MCF 10A (cell line): ENCODE measurements at regions not wholly inside any gene's neighbourhood (a gene's known extent, or its start where the extent isn't known, plus 50 kb on each side); places are given as distances from the start of the nearest gene placed in this dataset.

Experiments used
- BruUV-seq: library from RNA; stranded (reverse); fragments of 400-500 nt; replicated peaks from 2 replicates; lab custom pipeline; 2021; lab: Mats Ljungman, UMichigan
- CTCF ChIA-PET: fragments of 300-600 bp; sonication (Branson Sonifier 250); formaldehyde crosslinking; extraction: SDS; loops from one replicate; lab custom pipeline; 2021; ENCODE audit warnings: antibody characterized with exemption, inconsistent platforms; lab: Yijun Ruan, JAX
- POLR2A ChIA-PET: fragments of 300-600, 350-650 bp; sonication (Branson Sonifier 250); formaldehyde crosslinking; extraction: SDS; loops from one replicate; lab custom pipeline; 2020; ENCODE audit warnings: antibody characterized with exemption, inconsistent platforms; lab: Yijun Ruan, JAX
- DNase-seq: peaks from one replicate; pipeline ENCODE4 v3.0.0-alpha.2; 2018; ENCODE audit not compliant: unreplicated experiment
- H3K27ac Mint-ChIP-seq: one replicate; pipeline ENCODE4 v1.8.0; 2022; ENCODE audit warnings: mild to moderate bottlenecking, low read depth, mixed read lengths; ENCODE audit not compliant: unreplicated experiment
- H3K27me3 Mint-ChIP-seq: one replicate; pipeline ENCODE4 v1.8.0; 2022; ENCODE audit warnings: mixed read lengths; ENCODE audit not compliant: insufficient read depth, unreplicated experiment
- H3K36me3 Mint-ChIP-seq: one replicate; pipeline ENCODE4 v1.8.0; 2022; ENCODE audit warnings: mild to moderate bottlenecking, moderate library complexity, mixed read lengths; ENCODE audit not compliant: insufficient read depth, unreplicated experiment
- H3K4me1 Mint-ChIP-seq: one replicate; pipeline ENCODE4 v1.8.0; 2022; ENCODE audit warnings: mixed read lengths; ENCODE audit not compliant: insufficient read depth, unreplicated experiment
- H3K4me3 Mint-ChIP-seq: one replicate; pipeline ENCODE4 v1.8.0; 2022; ENCODE audit warnings: mild to moderate bottlenecking, moderate library complexity, mixed read lengths; ENCODE audit not compliant: unreplicated experiment
- H3K9me3 Mint-ChIP-seq: one replicate; pipeline ENCODE4 v1.8.0; 2022; ENCODE audit warnings: mixed read lengths; ENCODE audit not compliant: unreplicated experiment
- CTCF ChIP-seq: fragments of 200-600 bp; IDR thresholded peaks from one replicate; pipeline ENCODE4 v1.8.0; 2022; ENCODE audit warnings: antibody characterized with exemption, mild to moderate bottlenecking; ENCODE audit not compliant: unreplicated experiment
- intact Hi-C: fragments of 100-400 bp; cut with micrococcal nuclease; formaldehyde crosslinking; loops from 2 replicates; pipeline ENCODE4 v1.14.1; 2022

GRCh38 chr11:70620510-70621184 is 222.3 kb downstream of the CTTN start:
- Mint-ChIP-seq H3K4me3 (no peak overlapping the region), H3K27ac (no peak overlapping the region), H3K4me1 (no peaks in the 10 kb centered on the region), H3K9me3 (peaks cover 8% of the 10 kb centered on the region), H3K27me3 (no peaks in the 10 kb centered on the region), H3K36me3 (peaks cover 6% of the 10 kb centered on the region)
- CTCF ChIA-PET, result no interaction called here
- TF ChIP-seq CTCF, result no peak
- BruUV-seq, result no TSS peak
- intact Hi-C loops, result no loop called here
- POLR2A ChIA-PET, result no interaction called here
- no peak for DNase-seq

GRCh38 chr11:70621241-70621640 is 222.9 kb downstream of the CTTN start:
- BruUV-seq, result no TSS peak
- no peak overlapping the region for H3K4me3 Mint-ChIP-seq
- peaks cover 6% of the 10 kb centered on the region for H3K36me3 Mint-ChIP-seq
- no peaks in the 10 kb centered on the region for H3K27me3 Mint-ChIP-seq
- TF ChIP-seq CTCF, result no peak
- H3K9me3 Mint-ChIP-seq, result peaks cover 8% of the 10 kb centered on the region
- H3K27ac Mint-ChIP-seq, result no peak overlapping the region
- POLR2A ChIA-PET, result no interaction called here
- intact Hi-C loops, result no loop called here
- no peak for DNase-seq
- no peaks in the 10 kb centered on the region for H3K4me1 Mint-ChIP-seq
- CTCF ChIA-PET, result no interaction called here

GRCh38 chr11:70622091-70622490 is 223.8 kb downstream of the CTTN start:
- TF ChIP-seq CTCF, result no peak
- no peak overlapping the region for H3K27ac Mint-ChIP-seq
- H3K9me3 Mint-ChIP-seq, result peaks cover 8% of the 10 kb centered on the region
- intact Hi-C loops, result no loop called here
- DNase-seq, result no peak
- no peak overlapping the region for H3K4me3 Mint-ChIP-seq
- CTCF ChIA-PET, result no interaction called here
- no TSS peak for BruUV-seq
- H3K4me1 Mint-ChIP-seq, result no peaks in the 10 kb centered on the region
- no peaks in the 10 kb centered on the region for H3K27me3 Mint-ChIP-seq
- peaks cover 6% of the 10 kb centered on the region for H3K36me3 Mint-ChIP-seq
- POLR2A ChIA-PET, result no interaction called here

GRCh38 chr11:70623906-70624597 is 225.7 kb downstream of the CTTN start:
- DNase-seq, result no peak
- H3K27ac Mint-ChIP-seq, result no peak overlapping the region
- no peak for TF ChIP-seq CTCF
- peaks cover 6% of the 10 kb centered on the region for H3K36me3 Mint-ChIP-seq
- no peaks in the 10 kb centered on the region for H3K4me1 Mint-ChIP-seq
- POLR2A ChIA-PET, result no interaction called here
- H3K4me3 Mint-ChIP-seq, result no peak overlapping the region
- intact Hi-C loops, result no loop called here
- H3K9me3 Mint-ChIP-seq, result peaks cover 15% of the 10 kb centered on the region
- H3K27me3 Mint-ChIP-seq, result no peaks in the 10 kb centered on the region
- no TSS peak for BruUV-seq
- CTCF ChIA-PET, result no interaction called here
